Memory B cell (primary cell): ENCODE measurements at regions not wholly inside any gene's neighbourhood (a gene's known extent, or its start where the extent isn't known, plus 50 kb on each side); places are given as distances from the start of the nearest gene placed in this dataset.
"Not testable (repeated sequence)": the region's sequence is repeated elsewhere in the genome, so short reads cannot be mapped to it uniquely, and the experiment has no call there.

Experiments
- ATAC-seq: fragments of 150-1000 bp; cut with Tn5 transposase; 2 replicates; pipeline ENCODE4 v1.10.0; 2021; ENCODE audit warnings: low read depth, mild to moderate bottlenecking, moderate library complexity
- DNase-seq, 2 donors: peaks; one replicate each; pipeline ENCODE4 v3.0.0; 2022; ENCODE audit warnings: low spot score in 2 of 2
- H3K27ac Mint-ChIP-seq: one replicate; pipeline ENCODE4 v1.8.0; 2022; ENCODE audit warnings: mild to moderate bottlenecking, moderate library complexity, mixed read lengths
- H3K27me3 Mint-ChIP-seq: one replicate; pipeline ENCODE4 v1.8.0; 2022; ENCODE audit warnings: mixed read lengths
- H3K36me3 Mint-ChIP-seq: one replicate; pipeline ENCODE4 v1.8.0; 2022; ENCODE audit warnings: mild to moderate bottlenecking, mixed read lengths
- H3K4me1 Mint-ChIP-seq: one replicate; pipeline ENCODE4 v1.8.0; 2022; ENCODE audit warnings: mixed read lengths
- H3K4me3 Mint-ChIP-seq: one replicate; pipeline ENCODE4 v1.8.0; 2022; ENCODE audit warnings: mild to moderate bottlenecking, moderate library complexity, mixed read lengths
- H3K9me3 Mint-ChIP-seq: one replicate; pipeline ENCODE4 v1.8.0; 2022; ENCODE audit warnings: mixed read lengths

DNA sequence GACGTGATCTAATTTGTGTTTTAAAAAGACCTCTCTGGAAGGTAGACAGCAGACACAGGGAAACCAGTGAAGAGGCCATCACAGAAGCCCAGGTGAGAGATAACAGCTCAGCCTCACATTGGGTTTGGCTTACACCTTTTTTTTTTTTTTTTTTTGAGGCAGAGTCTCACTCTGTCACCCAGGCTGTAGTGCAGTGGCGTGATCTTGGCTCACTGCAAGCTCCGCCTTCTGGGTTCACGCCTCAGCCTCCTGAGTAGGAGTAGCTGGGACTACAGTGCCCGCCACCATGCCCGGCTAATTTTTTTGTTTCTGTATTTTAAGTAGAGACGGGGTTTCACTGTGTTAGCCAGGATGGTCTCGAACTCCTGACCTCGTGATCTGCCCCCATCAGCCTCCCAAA, 412.3 kb downstream of the KCNRG start:
- peaks cover 10% of the 10 kb centered on the region for H3K4me1 Mint-ChIP-seq
- H3K9me3 Mint-ChIP-seq, H3K27me3 Mint-ChIP-seq, H3K36me3 Mint-ChIP-seq, ATAC-seq, H3K27ac Mint-ChIP-seq, H3K4me3 Mint-ChIP-seq, DNase-seq: not testable (repeated sequence)

- ATAC-seq (no peak), DNase-seq (no peak)
- peak overlapping the region; percentile 60 for H3K27ac Mint-ChIP-seq
- no peaks in the 10 kb centered on the region for H3K9me3 Mint-ChIP-seq
- no peaks in the 10 kb centered on the region for H3K36me3 Mint-ChIP-seq
- H3K4me1 Mint-ChIP-seq, result peaks cover 10% of the 10 kb centered on the region
- H3K27me3 Mint-ChIP-seq, result no peaks in the 10 kb centered on the region
- no peak overlapping the region for H3K4me3 Mint-ChIP-seq
Measured at GRCh38 chr13:50428183-50428877, 413.1 kb downstream of the KCNRG start.

DNA sequence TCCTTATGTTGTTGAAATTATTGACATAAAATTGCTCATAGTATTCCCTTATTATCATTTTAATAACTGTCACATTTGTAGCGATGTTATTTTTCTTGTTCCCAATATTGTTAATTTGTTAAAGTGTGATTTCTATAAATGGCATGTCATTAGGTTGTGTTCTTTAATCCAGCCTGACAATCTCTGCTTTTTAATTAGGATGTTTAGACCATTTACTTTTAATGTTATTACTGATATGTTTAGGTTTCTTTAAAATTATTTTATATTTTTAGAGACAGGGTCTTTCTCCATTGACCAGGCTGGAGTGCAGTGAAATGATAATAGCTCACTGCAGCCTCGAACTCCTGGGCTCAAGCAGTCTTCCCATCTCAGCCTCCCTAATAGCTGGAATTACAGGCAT, 408.5 kb downstream of the DLEU7 start:
- Mint-ChIP-seq H3K4me3 (no peak overlapping the region), H3K36me3 (no peaks in the 10 kb centered on the region)
- no peak for ATAC-seq

DNA sequence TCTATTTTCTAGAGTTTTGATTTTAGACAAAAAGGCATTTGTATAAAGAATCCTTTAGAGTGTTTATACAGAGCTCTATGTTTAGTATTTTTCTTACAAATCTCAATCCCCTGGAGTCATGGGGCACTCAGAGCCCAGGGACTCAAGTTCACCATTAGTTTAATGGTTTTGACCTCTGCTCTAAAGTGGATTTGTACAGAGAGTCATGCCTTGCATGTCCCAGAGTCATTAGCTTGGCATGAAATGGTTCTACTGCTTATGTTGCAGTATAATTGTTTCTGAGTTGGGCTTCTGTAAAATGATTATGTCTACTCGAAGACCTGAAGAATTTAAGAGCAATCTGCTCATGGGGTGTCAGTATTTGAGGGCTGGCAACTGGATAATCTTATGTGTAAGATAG, 406.2 kb downstream of the DLEU7 start:
- DNase-seq, result no peak
- no peak for ATAC-seq
- Mint-ChIP-seq H3K4me3 (no peak overlapping the region), H3K27me3 (no peaks in the 10 kb centered on the region), H3K36me3 (no peaks in the 10 kb centered on the region), H3K4me1 (no peaks in the 10 kb centered on the region), H3K27ac (no peak overlapping the region), H3K9me3 (no peaks in the 10 kb centered on the region)

More for the DNA sequence above, 408.5 kb downstream of the DLEU7 start:
- H3K27me3 Mint-ChIP-seq, result no peaks in the 10 kb centered on the region
- H3K4me1 Mint-ChIP-seq, result no peaks in the 10 kb centered on the region
- H3K27ac Mint-ChIP-seq, result no peak overlapping the region
- no peaks in the 10 kb centered on the region for H3K9me3 Mint-ChIP-seq
- DNase-seq, result no peak

GRCh38 chr13:50438351-50438750, 405.1 kb downstream of the DLEU7 start:
- ATAC-seq (no peak), DNase-seq (no peak)
- no peak overlapping the region for H3K4me3 Mint-ChIP-seq
- H3K27ac Mint-ChIP-seq, result no peak overlapping the region
- H3K36me3 Mint-ChIP-seq, result no peaks in the 10 kb centered on the region
- H3K9me3 Mint-ChIP-seq, result no peaks in the 10 kb centered on the region
- peaks cover 3% of the 10 kb centered on the region for H3K4me1 Mint-ChIP-seq
- no peaks in the 10 kb centered on the region for H3K27me3 Mint-ChIP-seq

DNA sequence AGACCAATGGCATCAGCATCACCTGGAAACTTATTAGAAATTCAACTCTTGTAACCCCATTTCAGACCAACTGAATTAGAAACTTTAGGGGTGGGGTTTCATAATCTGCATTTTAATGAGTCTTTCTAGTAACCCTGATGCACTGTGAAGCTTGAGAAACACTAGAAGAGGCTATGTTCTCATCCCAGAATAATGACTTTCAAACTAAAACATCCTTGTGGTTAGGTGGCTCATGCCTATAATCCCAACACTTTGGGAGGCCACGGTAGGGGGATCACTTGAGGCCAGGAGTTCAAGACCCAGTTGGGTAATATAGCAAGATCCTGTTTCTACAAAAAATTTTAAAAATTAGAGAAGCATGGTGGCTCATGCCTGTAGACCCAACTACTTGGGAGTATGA, 402.4 kb downstream of the DLEU7 start:
- peaks cover 3% of the 10 kb centered on the region for H3K4me1 Mint-ChIP-seq
- no peak overlapping the region for H3K27ac Mint-ChIP-seq
- DNase-seq, result no peak
- no peak overlapping the region for H3K4me3 Mint-ChIP-seq
- no peaks in the 10 kb centered on the region for H3K9me3 Mint-ChIP-seq
- no peaks in the 10 kb centered on the region for H3K36me3 Mint-ChIP-seq
- no peaks in the 10 kb centered on the region for H3K27me3 Mint-ChIP-seq
- ATAC-seq, result no peak

DNA sequence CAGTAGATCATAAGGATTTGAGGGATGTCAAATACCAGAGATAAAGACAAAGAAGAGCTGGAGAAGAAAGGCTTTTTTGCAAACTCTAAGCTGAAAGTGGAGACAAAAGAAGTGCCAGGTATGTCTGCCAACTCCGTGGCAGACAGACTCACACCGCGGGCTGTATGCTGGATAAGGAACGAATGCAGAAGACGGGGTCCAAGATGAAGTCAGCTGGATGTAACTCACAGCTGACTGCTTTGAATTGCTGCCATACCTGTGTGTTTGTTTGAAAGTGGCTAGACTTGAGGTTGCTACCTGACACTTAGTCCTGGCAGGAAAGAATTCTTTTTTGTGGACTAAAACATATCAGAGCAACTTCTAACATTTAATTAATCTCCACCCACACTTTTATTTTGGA, 398.8 kb downstream of the DLEU7 start:
- H3K27ac Mint-ChIP-seq, result no peak overlapping the region
- H3K4me1 Mint-ChIP-seq, result peaks cover 6% of the 10 kb centered on the region
- no peaks in the 10 kb centered on the region for H3K27me3 Mint-ChIP-seq
- no peak for ATAC-seq
- H3K36me3 Mint-ChIP-seq, result no peaks in the 10 kb centered on the region
- no peak overlapping the region for H3K4me3 Mint-ChIP-seq
- DNase-seq, result no peak
- H3K9me3 Mint-ChIP-seq, result no peaks in the 10 kb centered on the region

GRCh38 chr13:50446611-50447010, 396.9 kb downstream of the DLEU7 start:
- ATAC-seq (no peak), DNase-seq (no peak)
- H3K9me3 Mint-ChIP-seq, result no peaks in the 10 kb centered on the region

DNA sequence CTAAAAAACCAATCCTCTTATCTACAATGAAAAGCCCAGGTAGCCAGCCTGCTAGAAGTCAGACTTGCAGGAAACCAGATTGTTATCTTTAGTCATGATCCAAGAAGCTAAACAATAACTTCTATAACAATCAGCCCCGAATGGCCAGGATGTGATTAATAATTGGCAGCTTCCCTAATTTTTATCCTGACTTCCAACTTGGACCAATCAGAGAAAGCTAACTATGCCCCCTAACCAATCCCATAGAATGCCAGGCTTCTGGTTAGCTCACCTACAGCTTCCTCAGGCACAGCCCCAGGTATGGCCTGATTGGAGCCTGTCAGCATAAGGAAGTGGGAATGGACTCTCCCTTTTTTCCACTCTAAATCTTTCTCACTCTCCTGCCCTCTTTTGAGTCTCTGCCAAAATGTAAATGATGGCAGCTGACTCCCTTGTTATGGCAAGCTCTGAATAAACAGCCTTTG, 394.9 kb downstream of the DLEU7 start:
- DNase-seq (no peak), ATAC-seq (no peak)
- no peaks in the 10 kb centered on the region for H3K27me3 Mint-ChIP-seq
- H3K36me3 Mint-ChIP-seq, result no peaks in the 10 kb centered on the region
- H3K4me3 Mint-ChIP-seq, result no peak overlapping the region
- peaks cover 3% of the 10 kb centered on the region for H3K4me1 Mint-ChIP-seq
- H3K27ac Mint-ChIP-seq, result no peak overlapping the region
- H3K9me3 Mint-ChIP-seq, result no peaks in the 10 kb centered on the region

More at GRCh38 chr13:50446611-50447010, 396.9 kb downstream of the DLEU7 start:
- Mint-ChIP-seq H3K36me3 (no peaks in the 10 kb centered on the region), H3K27ac (no peak overlapping the region), H3K27me3 (no peaks in the 10 kb centered on the region), H3K4me1 (peaks cover 6% of the 10 kb centered on the region), H3K4me3 (no peak overlapping the region)

GRCh38 chr13:50449465-50449864, 394.0 kb downstream of the DLEU7 start:
- no peak overlapping the region for H3K27ac Mint-ChIP-seq
- no peak overlapping the region for H3K4me3 Mint-ChIP-seq
- no peaks in the 10 kb centered on the region for H3K9me3 Mint-ChIP-seq
- peaks cover 3% of the 10 kb centered on the region for H3K4me1 Mint-ChIP-seq
- no peaks in the 10 kb centered on the region for H3K36me3 Mint-ChIP-seq
- ATAC-seq (no peak), DNase-seq (no peak)
- no peaks in the 10 kb centered on the region for H3K27me3 Mint-ChIP-seq

DNA sequence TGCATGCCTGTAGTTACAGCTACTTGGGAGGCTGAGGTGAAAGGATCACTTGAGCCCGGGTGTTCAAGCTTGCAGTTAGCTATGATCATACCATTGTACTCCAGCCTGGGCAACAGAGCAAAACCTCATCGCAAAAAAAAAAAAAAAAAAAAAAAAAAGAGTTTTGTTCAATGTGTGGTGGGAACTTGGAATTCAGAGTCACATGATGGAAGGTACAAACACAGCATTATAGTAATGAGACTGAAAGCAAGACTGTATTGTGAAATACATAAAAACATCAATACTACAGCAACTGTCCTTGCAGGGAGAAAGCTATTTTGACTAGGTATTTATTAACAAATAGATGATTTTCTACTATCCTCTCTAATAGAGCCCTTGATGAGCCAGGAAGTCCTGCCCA, 393.2 kb downstream of the DLEU7 start:
- H3K4me1 Mint-ChIP-seq, result peaks cover 3% of the 10 kb centered on the region
- DNase-seq, result no peak

DNA sequence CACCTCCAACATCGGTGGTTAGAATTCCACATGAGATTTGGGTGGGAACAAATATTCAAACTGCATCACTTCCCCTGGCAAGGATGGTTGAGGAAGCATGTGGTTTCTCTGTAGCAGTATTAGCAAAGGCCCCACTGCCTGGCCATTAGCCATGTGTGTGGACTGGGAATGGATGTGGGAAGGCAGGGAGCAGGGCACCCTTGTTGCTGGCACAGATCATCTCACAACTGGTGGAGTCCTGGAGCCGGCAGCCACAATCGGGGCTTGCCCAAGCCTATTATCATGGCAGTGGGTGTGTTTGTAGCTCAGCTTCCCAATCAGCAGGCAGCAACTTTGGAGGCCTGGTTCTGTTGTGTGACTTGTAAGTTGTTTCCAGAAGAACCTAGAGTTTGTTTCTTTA, 391.9 kb downstream of the DLEU7 start:
- no peak overlapping the region for H3K27ac Mint-ChIP-seq
- H3K4me1 Mint-ChIP-seq, result peaks cover 3% of the 10 kb centered on the region
- no peaks in the 10 kb centered on the region for H3K9me3 Mint-ChIP-seq
- no peak for ATAC-seq
- no peaks in the 10 kb centered on the region for H3K36me3 Mint-ChIP-seq
- no peak for DNase-seq
- no peak overlapping the region for H3K4me3 Mint-ChIP-seq
- H3K27me3 Mint-ChIP-seq, result no peaks in the 10 kb centered on the region

More for the DNA sequence above, 393.2 kb downstream of the DLEU7 start:
- Mint-ChIP-seq H3K36me3 (no peaks in the 10 kb centered on the region), H3K27ac (no peak overlapping the region), H3K4me3 (no peak overlapping the region), H3K9me3 (no peaks in the 10 kb centered on the region), H3K27me3 (no peaks in the 10 kb centered on the region)
- no peak for ATAC-seq

GRCh38 chr13:50452028-50452427, 391.5 kb downstream of the DLEU7 start:
- no peaks in the 10 kb centered on the region for H3K9me3 Mint-ChIP-seq
- no peaks in the 10 kb centered on the region for H3K27me3 Mint-ChIP-seq
- H3K4me3 Mint-ChIP-seq, result no peak overlapping the region
- DNase-seq (no peak), ATAC-seq (no peak)
- H3K27ac Mint-ChIP-seq, result no peak overlapping the region
- H3K4me1 Mint-ChIP-seq, result peaks cover 3% of the 10 kb centered on the region
- H3K36me3 Mint-ChIP-seq, result no peaks in the 10 kb centered on the region

- Mint-ChIP-seq H3K9me3 (no peaks in the 10 kb centered on the region), H3K27me3 (no peaks in the 10 kb centered on the region), H3K27ac (no peak overlapping the region), H3K4me3 (no peak overlapping the region), H3K4me1 (peaks cover 4% of the 10 kb centered on the region), H3K36me3 (no peaks in the 10 kb centered on the region)
- ATAC-seq, result no peak
- no peak for DNase-seq
Measured at GRCh38 chr13:50452756-50453155, 390.7 kb downstream of the DLEU7 start.

GRCh38 chr13:50453188-50453587, 390.3 kb downstream of the DLEU7 start:
- Mint-ChIP-seq H3K36me3 (no peaks in the 10 kb centered on the region), H3K27ac (no peak overlapping the region), H3K4me3 (no peak overlapping the region), H3K4me1 (peaks cover 6% of the 10 kb centered on the region), H3K27me3 (no peaks in the 10 kb centered on the region), H3K9me3 (no peaks in the 10 kb centered on the region)
- DNase-seq (no peak), ATAC-seq (no peak)
